CD4-positive, alpha-beta T cell treated with Interleukin-15 for 1 hour (primary cell): ENCODE measurements at regions not wholly inside any gene's neighbourhood (a gene's known extent, or its start where the extent isn't known, plus 50 kb on each side); places are given as distances from the start of the nearest gene placed in this dataset.
"Not testable (repeated sequence)": the region's sequence is repeated elsewhere in the genome, so short reads cannot be mapped to it uniquely, and the experiment has no call there.

ENCODE experiments used
- DNase-seq: peaks from one replicate; pipeline ENCODE4 v3.0.0-alpha.2; 2020

DNA sequence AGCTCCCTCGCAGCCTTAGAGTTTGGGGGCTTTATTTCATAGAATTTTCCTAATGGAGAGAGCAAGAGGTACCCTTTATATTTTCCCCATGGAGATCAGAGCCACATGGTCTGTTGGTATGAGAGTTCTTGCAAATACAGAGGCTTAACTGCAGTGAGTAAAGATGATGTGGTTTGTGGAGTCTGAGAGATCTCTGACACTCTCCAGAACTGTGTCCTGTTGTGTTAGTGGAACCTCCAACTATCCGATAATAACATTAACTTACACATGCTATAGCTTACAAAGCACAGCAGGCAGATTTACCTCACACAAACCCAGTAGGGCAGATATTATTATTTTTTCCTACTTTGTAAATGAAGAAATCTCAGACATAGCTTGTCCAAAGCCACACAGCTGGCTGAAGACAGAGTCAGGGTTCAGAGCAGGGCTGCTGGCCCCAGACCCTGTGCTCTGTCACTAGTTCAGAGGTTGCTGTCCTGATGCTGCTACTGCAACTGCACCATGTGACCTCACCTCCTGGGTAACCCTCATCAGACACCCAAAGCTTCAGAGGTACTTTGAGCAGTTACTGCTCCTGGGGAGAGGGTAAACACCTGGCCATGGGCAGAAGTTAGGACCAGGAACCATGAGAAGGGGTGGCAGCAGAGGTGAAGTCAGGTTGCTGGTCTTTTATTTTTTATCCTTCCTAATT is 384.8 kb upstream of the PROX1 start:
- no peak for DNase-seq

DNA sequence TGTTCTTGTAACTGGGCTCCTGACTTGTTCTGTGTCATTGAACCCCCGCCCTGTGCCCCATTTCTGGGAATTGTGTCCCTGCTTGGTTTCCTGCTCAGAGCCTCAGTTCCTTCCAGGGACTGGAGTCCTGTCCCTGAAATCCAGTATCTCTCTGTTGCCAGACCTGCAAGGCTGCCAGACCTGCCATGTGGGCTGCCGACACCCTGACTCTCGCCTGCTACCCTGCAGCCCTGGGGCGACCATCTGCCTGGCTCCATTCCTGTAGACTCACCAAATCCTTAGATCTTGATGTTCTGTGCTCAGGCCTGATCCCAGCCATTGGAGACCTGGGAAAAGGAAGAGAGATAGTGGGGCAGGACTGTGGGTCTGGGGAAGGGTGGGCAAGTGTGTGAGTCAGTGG is 383.3 kb upstream of the PROX1 start:
- no peak for DNase-seq

GRCh38 chr1:213605732-213606131 is 382.0 kb upstream of the PROX1 start:
- DNase-seq: no peak

GRCh38 chr1:213606252-213606820 is 381.4 kb upstream of the PROX1 start:
- no peak for DNase-seq

- no peak for DNase-seq
These were observed 374.2 kb upstream of the PROX1 start for GRCh38 chr1:213613549-213613948.

GRCh38 chr1:213615226-213615916 is 372.4 kb upstream of the PROX1 start:
- DNase-seq: no peak

- DNase-seq: no peak
These were observed 370.6 kb upstream of the PROX1 start for GRCh38 chr1:213617133-213617532.

GRCh38 chr1:213618094-213618493 is 369.7 kb upstream of the PROX1 start:
- no peak for DNase-seq

DNA sequence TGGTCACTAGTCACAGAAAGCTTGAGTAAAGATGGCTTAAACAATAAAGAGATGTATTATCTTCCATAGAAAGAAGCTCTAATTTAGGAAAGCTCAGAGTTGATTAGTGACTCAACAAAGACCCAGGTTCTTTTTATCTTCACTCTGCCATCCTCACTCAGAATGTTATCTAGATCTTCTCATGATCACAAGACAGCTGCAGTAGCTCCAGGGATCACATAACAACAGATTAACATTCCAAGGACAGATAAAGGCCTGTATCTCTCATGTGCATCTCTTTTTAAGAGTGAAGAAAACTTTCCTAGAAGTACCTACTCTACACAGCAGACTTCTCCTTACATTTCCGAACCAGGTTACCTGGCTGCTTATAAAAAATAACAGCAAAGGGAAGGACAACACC is 368.7 kb upstream of the PROX1 start:
- no peak for DNase-seq

GRCh38 chr1:213621077-213621476 is 366.7 kb upstream of the PROX1 start:
- DNase-seq: no peak

- DNase-seq: no peak
These were observed 365.3 kb upstream of the PROX1 start for GRCh38 chr1:213622365-213623063.

DNA sequence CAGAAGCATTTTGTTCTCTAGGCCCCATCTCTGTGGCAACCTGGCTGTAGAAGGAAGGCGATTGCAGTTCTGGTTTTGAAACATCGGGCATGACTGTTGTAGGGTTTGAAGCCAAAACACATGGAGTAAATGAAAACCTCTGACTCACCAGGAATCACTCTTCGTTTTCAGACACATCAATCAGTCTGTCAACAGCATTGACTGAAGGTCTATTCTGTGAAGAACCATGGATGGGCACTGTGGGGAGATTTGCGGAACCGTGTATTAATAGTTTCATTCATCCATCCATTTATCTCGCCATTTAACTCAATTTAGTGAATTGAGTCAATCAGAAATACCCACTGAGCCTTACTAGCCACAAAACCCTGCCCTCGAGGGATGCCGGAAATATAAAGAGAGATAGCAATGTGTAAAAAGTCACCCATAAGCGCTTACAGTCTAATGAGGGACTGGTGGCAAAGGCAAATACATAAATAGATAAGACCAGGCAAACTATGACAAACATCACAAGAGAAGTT is 364.6 kb upstream of the PROX1 start:
- no peak for DNase-seq

- no peak for DNase-seq
These were observed 363.9 kb upstream of the PROX1 start for GRCh38 chr1:213623862-213624261.

- not testable (repeated sequence) for DNase-seq
These were observed 351.0 kb upstream of the PROX1 start for GRCh38 chr1:213636778-213637177.

GRCh38 chr1:213641312-213641711 is 346.5 kb upstream of the PROX1 start:
- DNase-seq: no peak

DNA sequence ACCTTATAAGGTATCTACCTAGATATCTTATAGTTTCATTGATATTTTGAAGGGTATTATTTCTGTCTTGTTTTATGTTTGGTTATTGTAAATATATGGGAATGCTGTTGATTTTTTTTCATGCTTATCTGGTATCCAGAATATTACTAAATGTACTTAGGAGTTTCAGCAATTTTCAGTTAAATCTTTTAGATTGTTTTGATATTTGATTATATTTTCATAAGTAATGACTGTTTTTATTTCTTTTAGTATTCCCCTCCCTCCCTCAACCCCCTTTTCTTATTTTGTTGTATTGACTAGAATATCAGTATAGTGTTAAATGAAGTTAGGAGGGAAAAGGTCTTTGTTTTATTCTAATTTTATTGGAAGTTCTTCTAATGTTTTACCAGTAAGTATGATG is 344.4 kb upstream of the PROX1 start:
- no peak for DNase-seq

DNA sequence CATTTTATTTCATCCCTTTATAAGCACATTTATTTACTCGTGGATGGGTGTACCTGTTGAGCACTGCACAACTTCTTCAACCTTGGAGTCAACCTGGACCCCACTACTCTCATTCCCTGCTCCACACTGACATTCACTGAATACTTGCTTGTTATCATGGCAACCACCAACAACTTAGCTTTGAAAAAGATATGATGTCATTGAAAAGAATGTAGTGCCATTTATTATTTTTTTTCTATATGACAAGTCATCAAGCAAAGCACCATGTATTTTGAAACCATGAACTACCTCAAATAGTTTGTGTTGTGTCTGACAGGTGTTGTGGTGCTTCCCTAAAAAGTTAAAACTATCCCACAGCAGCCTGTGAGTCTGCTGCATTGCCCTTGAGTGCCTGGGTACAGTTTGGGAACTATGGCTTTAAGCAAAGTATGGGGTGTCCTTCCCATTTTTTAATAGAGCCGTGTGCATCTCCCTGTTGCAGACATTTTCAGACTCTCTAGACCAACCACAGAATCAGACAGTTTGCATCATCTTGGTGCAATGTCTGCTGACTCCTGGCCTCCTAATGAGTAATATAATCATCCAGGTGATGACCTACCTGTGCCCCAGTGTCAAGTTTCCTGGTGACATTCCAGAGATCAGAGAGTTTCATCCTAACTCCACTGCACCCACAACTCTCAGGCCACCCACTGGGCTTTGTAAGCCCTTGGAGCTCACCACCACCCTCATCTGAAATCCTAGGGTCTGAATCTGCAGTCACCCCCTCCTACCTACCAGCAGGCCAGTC is 339.7 kb upstream of the PROX1 start:
- no peak for DNase-seq

GRCh38 chr1:213649373-213649772 is 338.4 kb upstream of the PROX1 start:
- DNase-seq: no peak

DNA sequence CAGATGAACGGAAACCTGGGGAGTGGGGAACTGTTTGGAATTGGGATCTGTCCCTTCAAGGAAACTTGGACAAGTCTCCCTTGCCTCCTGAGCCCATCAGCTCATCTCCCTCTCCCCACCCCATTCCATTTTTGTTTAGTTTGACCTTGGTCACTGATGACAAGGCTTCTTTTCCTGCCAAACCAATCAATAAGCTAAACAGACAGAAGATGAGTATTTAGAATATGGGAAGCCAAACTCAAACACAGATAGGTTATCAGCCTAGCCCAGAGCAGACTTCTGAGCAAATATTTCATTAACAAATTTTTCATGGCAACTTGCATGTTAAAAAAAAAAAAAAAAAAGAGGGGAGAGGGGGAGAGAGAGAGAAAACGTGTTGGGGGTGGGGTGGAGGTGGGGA is 337.2 kb upstream of the PROX1 start:
- no peak for DNase-seq

- no peak for DNase-seq
These were observed 336.7 kb upstream of the PROX1 start for GRCh38 chr1:213651077-213651476.

DNA sequence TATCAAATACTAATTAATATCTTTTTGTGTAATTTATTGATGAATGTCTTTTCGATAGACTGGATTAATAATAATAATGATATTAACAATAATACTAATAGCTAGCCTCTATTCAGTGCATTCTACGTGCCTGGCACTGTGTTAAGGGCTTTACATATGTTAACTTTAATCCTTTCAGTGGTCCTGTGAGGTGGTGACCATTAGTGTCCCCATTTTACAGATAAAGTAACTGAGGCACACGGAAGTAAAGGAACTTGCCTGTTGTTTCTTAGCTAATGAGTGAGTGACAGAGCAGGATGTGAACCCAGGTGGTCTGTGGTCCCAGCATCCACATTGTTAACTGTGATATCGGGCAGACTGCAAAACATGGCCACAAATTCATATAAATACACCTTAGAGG is 335.7 kb upstream of the PROX1 start:
- no peak for DNase-seq

- no peak for DNase-seq
These were observed 331.7 kb upstream of the PROX1 start for GRCh38 chr1:213656039-213656438.

DNA sequence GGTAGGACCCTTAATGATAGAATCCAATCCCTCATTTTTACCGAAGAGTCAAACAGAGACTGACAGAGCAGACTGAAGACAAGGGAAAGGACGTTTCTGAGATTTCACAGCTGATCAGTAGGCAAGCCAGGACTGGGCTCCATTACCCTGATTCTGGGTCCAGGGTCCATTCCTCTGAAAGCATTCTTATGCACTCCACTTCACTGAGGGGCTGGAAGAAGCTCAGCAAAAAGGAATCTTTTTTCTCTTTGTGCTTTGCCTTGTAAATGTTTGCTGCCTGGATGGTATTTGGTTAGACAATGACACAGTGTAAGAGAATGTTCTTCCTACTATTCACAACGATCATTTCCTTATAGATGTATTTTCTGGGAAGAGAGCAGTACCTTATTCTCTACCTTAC is 331.3 kb upstream of the PROX1 start:
- no peak for DNase-seq
